Neutrophil (primary cell): ENCODE measurements at regions not wholly inside any gene's neighbourhood (a gene's known extent, or its start where the extent isn't known, plus 50 kb on each side); places are given as distances from the start of the nearest gene placed in this dataset.

Experiments
- H3K27ac ChIP-seq: fragments of 200-600 bp; sonication (generic); 2 replicates; pipeline ENCODE4 v1.5.1; 2016; ENCODE audit warnings: mild to moderate bottlenecking, moderate library complexity
- H3K27me3 ChIP-seq: fragments of 200-600 bp; sonication (generic); 2 replicates; pipeline ENCODE4 v1.6.0; 2016; ENCODE audit warnings: mild to moderate bottlenecking
- H3K36me3 ChIP-seq: fragments of 200-600 bp; sonication (generic); 2 replicates; pipeline ENCODE4 v1.5.1; 2017
- H3K4me1 ChIP-seq, 2 experiments: fragments of 200-600 bp in 1 of 2; sonication (generic) in 1 of 2; 1 replicate in 1 of 2; 2 replicates in 1 of 2; pipeline versions ENCODE4 v1.5.1 to v1.6.1; 2013 to 2016; ENCODE audit warnings: low read depth in 1 of 2, low read length in 1 of 2, mild to moderate bottlenecking in 1 of 2, moderate library complexity in 1 of 2; ENCODE audit not compliant: control insufficient read depth in 1 of 2, insufficient read depth in 1 of 2
- H3K4me3 ChIP-seq, 2 experiments: fragments of 200-600 bp in 1 of 2; sonication (generic) in 1 of 2; 1 replicate in 1 of 2; 2 replicates in 1 of 2; pipeline ENCODE4 v1.5.1; 2013 to 2016; ENCODE audit warnings: low read depth in 1 of 2, low read length in 1 of 2, mild to moderate bottlenecking in 1 of 2, moderate library complexity in 1 of 2
- H3K9me3 ChIP-seq: fragments of 200-600 bp; sonication (generic); 2 replicates; pipeline ENCODE4 v1.5.1; 2016
- CTCF ChIP-seq: fragments of 200-600 bp; sonication (generic); IDR thresholded peaks from 2 replicates; pipeline ENCODE4 v1.5.1; 2016; ENCODE audit warnings: antibody characterized with exemption

GRCh38 chr1:95311014-95311413 lies 77.0 kb downstream of the RWDD3 start:
- Histone ChIP-seq H3K27me3 (peaks cover 10% of the 10 kb centered on the region), H3K4me3 (no peak overlapping the region), H3K4me1 (no peaks in the 10 kb centered on the region), H3K9me3 (no peaks in the 10 kb centered on the region), H3K27ac (no peak overlapping the region), H3K36me3 (no peaks in the 10 kb centered on the region)
- no peak for TF ChIP-seq CTCF

- Histone ChIP-seq H3K4me1 (no peaks in the 10 kb centered on the region), H3K4me3 (no peak overlapping the region), H3K9me3 (no peaks in the 10 kb centered on the region), H3K27me3 (peaks cover 10% of the 10 kb centered on the region), H3K27ac (no peak overlapping the region), H3K36me3 (no peaks in the 10 kb centered on the region)
- TF ChIP-seq CTCF = no peak
Observed at GRCh38 chr1:95311762-95312161, 77.8 kb downstream of the RWDD3 start.

- Histone ChIP-seq H3K4me1 (no peaks in the 10 kb centered on the region), H3K27me3 (peaks cover 10% of the 10 kb centered on the region), H3K4me3 (no peak overlapping the region), H3K36me3 (no peaks in the 10 kb centered on the region), H3K27ac (no peak overlapping the region), H3K9me3 (no peaks in the 10 kb centered on the region)
- TF ChIP-seq CTCF = no peak
Observed at GRCh38 chr1:95312181-95312580, 78.2 kb downstream of the RWDD3 start.

GRCh38 chr1:95313527-95313926 lies 79.5 kb downstream of the RWDD3 start:
- peaks cover 10% of the 10 kb centered on the region for H3K27me3 ChIP-seq
- H3K27ac ChIP-seq = no peak overlapping the region
- H3K4me3 ChIP-seq = no peak overlapping the region
- H3K4me1 ChIP-seq = no peaks in the 10 kb centered on the region
- no peaks in the 10 kb centered on the region for H3K36me3 ChIP-seq
- TF ChIP-seq CTCF = no peak
- H3K9me3 ChIP-seq = no peaks in the 10 kb centered on the region

GRCh38 chr1:95321531-95321930 lies 87.5 kb downstream of the RWDD3 start:
- Histone ChIP-seq H3K9me3 (no peaks in the 10 kb centered on the region), H3K27me3 (no peaks in the 10 kb centered on the region), H3K27ac (no peak overlapping the region), H3K36me3 (no peaks in the 10 kb centered on the region), H3K4me1 (no peaks in the 10 kb centered on the region), H3K4me3 (no peak overlapping the region)
- TF ChIP-seq CTCF = no peak

- TF ChIP-seq CTCF = no peak
- Histone ChIP-seq H3K27me3 (no peaks in the 10 kb centered on the region), H3K27ac (no peak overlapping the region)
Observed at GRCh38 chr1:95323123-95323522, 89.1 kb downstream of the RWDD3 start.

More at GRCh38 chr1:95323123-95323522, 89.1 kb downstream of the RWDD3 start:
- no peaks in the 10 kb centered on the region for H3K9me3 ChIP-seq
- H3K36me3 ChIP-seq = no peaks in the 10 kb centered on the region
- no peaks in the 10 kb centered on the region for H3K4me1 ChIP-seq
- H3K4me3 ChIP-seq = no peak overlapping the region
